ENCODE measurements at regions not wholly inside any gene's neighbourhood (a gene's known extent, or its start where the extent isn't known, plus 50 kb on each side); places are given as distances from the start of the nearest gene placed in this dataset.
"Not testable (repeated sequence)": the region's sequence is repeated elsewhere in the genome, so short reads cannot be mapped to it uniquely, and the experiment has no call there.

DNA sequence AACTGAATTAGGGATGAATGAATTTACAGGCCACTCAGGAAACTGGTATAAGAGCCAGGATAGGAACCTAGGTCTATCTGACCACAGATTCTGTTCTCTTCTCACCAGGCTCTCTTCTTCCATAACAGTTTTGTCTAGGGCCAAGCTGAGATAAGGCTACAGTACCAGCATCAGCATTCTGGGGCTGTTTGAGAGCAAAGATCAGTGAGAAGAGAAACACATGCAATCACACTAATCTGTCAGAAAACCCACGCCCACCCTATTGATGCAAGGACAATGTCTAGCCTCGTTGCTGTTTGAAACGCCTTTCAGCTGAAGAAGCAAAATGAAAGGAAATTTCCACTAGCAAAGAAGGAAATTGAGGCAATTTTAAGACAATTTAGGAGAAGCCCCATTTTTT, 137.7 kb downstream of the LCA5 start:
- no peak overlapping the region for H3K27ac ChIP-seq (ENCODE audit: low read depth, low read length)
- Mint-ChIP-seq H3K9me3 (peaks cover 3% of the 10 kb centered on the region), H3K27ac (no peak overlapping the region), H3K36me3 (ENCODE audit: low read depth) (no peaks in the 10 kb centered on the region), H3K27me3 (ENCODE audit: insufficient read depth) (no peaks in the 10 kb centered on the region), H3K4me1 (peaks cover 19% of the 10 kb centered on the region), H3K4me3 (no peak overlapping the region)
- 60 to 82% methylated on average over 3 of the region's 3 CpGs for WGBS, 2 experiments (ENCODE audit: insufficient coverage in 1 of 2, insufficient read length in 1 of 2)
- no peaks in the 10 kb centered on the region for H3K36me3 ChIP-seq (ENCODE audit: control insufficient read depth, insufficient read depth, low read length)
- H3K27me3 ChIP-seq (ENCODE audit: control insufficient read depth, insufficient read depth, low read length, poor library complexity, severe bottlenecking), result no peaks in the 10 kb centered on the region
- H3K4me3 ChIP-seq (ENCODE audit: low read length), result peak overlapping the region; percentile 59
- no peaks in the 10 kb centered on the region for H3K9me3 ChIP-seq (ENCODE audit: control insufficient read depth, low read length)
- TF ChIP-seq CTCF (conservative IDR thresholded peaks at IDR 0.05), result no peak
- H3K4me1 ChIP-seq (ENCODE audit: control insufficient read depth, insufficient read depth, low read length), result peaks cover 4% of the 10 kb centered on the region
- H3K9ac ChIP-seq (ENCODE audit: extremely low read depth, low read length, poor library complexity, severe bottlenecking), result no peak overlapping the region
- DNase-seq, result no peak

DNA sequence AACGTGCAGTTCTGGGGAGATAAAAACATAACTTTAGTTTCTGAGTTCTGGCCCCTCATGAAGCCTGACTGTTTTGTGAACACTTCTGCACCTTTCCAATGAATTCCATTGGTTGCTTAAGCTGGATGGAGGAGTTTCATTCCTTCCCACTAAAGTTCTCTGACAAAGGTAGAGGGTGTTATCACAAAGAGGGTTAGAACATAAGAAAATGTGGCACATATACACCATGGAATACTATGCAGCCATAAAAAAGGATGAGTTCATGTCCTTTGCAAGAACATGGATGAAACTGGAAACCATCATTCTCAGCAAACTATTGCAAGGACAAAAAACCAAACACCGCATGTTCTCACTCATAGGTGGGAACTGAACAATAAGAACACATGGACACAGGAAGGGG, 138.6 kb downstream of the LCA5 start:
- H3K4me3 Mint-ChIP-seq; H3K27ac Mint-ChIP-seq; H3K9me3 Mint-ChIP-seq; H3K36me3 ChIP-seq (ENCODE audit: control insufficient read depth, insufficient read depth, low read length); H3K27me3 ChIP-seq (ENCODE audit: control insufficient read depth, insufficient read depth, low read length, poor library complexity, severe bottlenecking); H3K4me1 ChIP-seq (ENCODE audit: control insufficient read depth, insufficient read depth, low read length); H3K36me3 Mint-ChIP-seq (ENCODE audit: low read depth); H3K4me3 ChIP-seq (ENCODE audit: low read length); DNase-seq; H3K9ac ChIP-seq (ENCODE audit: extremely low read depth, low read length, poor library complexity, severe bottlenecking); H3K9me3 ChIP-seq (ENCODE audit: control insufficient read depth, low read length); H3K27ac ChIP-seq (ENCODE audit: low read depth, low read length); H3K27me3 Mint-ChIP-seq (ENCODE audit: insufficient read depth): not testable (repeated sequence)
- H3K4me1 Mint-ChIP-seq, result peaks cover 13% of the 10 kb centered on the region
- WGBS, 2 experiments (ENCODE audit: insufficient coverage in 1 of 2, insufficient read length in 1 of 2), result 75 to 90% methylated on average over 1 of the region's 2 CpGs

DNA sequence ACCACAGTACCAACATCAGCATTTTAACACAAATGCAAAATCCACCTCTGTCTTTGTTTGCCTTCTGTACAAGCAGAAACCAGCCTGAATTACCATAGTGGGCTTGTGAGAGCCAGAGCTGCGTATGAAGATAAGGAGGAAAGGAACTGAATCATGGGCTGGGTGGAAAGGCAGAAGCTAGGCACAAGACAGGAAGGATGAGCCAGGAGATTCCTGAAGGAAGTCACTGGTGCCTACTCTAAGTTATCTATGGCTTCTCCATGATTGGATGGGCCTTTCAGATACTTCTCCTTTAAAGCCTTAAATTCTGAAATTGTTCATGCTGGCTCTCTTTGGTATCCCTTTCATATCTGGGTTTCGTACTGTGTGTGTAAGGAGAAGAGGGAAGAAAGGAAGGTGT, 140.6 kb downstream of the LCA5 start:
- H3K27ac Mint-ChIP-seq, result no peak overlapping the region
- no peaks in the 10 kb centered on the region for H3K36me3 ChIP-seq (ENCODE audit: control insufficient read depth, insufficient read depth, low read length)
- peaks cover 13% of the 10 kb centered on the region for H3K4me1 Mint-ChIP-seq
- no peaks in the 10 kb centered on the region for H3K9me3 ChIP-seq (ENCODE audit: control insufficient read depth, low read length)
- H3K27ac ChIP-seq (ENCODE audit: low read depth, low read length), result no peak overlapping the region
- no peaks in the 10 kb centered on the region for H3K27me3 Mint-ChIP-seq (ENCODE audit: insufficient read depth)
- H3K4me3 Mint-ChIP-seq, result no peak overlapping the region
- H3K36me3 Mint-ChIP-seq (ENCODE audit: low read depth), result no peaks in the 10 kb centered on the region
- TF ChIP-seq CTCF (conservative IDR thresholded peaks at IDR 0.05), result no peak
- DNase-seq, result no peak
- H3K9me3 Mint-ChIP-seq, result peaks cover 3% of the 10 kb centered on the region
- H3K9ac ChIP-seq (ENCODE audit: extremely low read depth, low read length, poor library complexity, severe bottlenecking), result no peak overlapping the region
- H3K4me3 ChIP-seq (ENCODE audit: low read length), result no peak overlapping the region
- WGBS, 2 experiments (ENCODE audit: insufficient coverage in 1 of 2, insufficient read length in 1 of 2), result 96% methylated on average over 2 of the region's 2 CpGs; no CpG with 5 or more reads in 1 of the 2 experiments
- no peaks in the 10 kb centered on the region for H3K27me3 ChIP-seq (ENCODE audit: control insufficient read depth, insufficient read depth, low read length, poor library complexity, severe bottlenecking)
- H3K4me1 ChIP-seq (ENCODE audit: control insufficient read depth, insufficient read depth, low read length), result peaks cover 4% of the 10 kb centered on the region

- Histone ChIP-seq H3K36me3 (ENCODE audit: control insufficient read depth, insufficient read depth, low read length) (no peaks in the 10 kb centered on the region), H3K27ac (ENCODE audit: low read depth, low read length) (no peak overlapping the region), H3K4me3 (ENCODE audit: low read length) (no peak overlapping the region), H3K9ac (ENCODE audit: extremely low read depth, low read length, poor library complexity, severe bottlenecking) (no peak overlapping the region), H3K9me3 (ENCODE audit: control insufficient read depth, low read length) (no peaks in the 10 kb centered on the region), H3K4me1 (ENCODE audit: control insufficient read depth, insufficient read depth, low read length) (no peaks in the 10 kb centered on the region), H3K27me3 (ENCODE audit: control insufficient read depth, insufficient read depth, low read length, poor library complexity, severe bottlenecking) (no peaks in the 10 kb centered on the region)
- Mint-ChIP-seq H3K9me3 (peaks cover 3% of the 10 kb centered on the region), H3K4me3 (no peak overlapping the region), H3K36me3 (ENCODE audit: low read depth) (no peaks in the 10 kb centered on the region), H3K4me1 (peaks cover 5% of the 10 kb centered on the region), H3K27me3 (ENCODE audit: insufficient read depth) (no peaks in the 10 kb centered on the region), H3K27ac (no peak overlapping the region)
- no peak for DNase-seq
- 93 to 96% methylated on average over 3 of the region's 3 CpGs for WGBS, 2 experiments (ENCODE audit: insufficient coverage in 1 of 2, insufficient read length in 1 of 2)
- no peak for TF ChIP-seq CTCF (conservative IDR thresholded peaks at IDR 0.05)
These were observed 142.5 kb downstream of the LCA5 start for GRCh38 chr6:79394690-79395089.

Measured in endodermal cell (in vitro differentiated cells).